Vagina (tissue), 2 donors: ENCODE measurements at regions not wholly inside any gene's neighbourhood (a gene's known extent, or its start where the extent isn't known, plus 50 kb on each side); places are given as distances from the start of the nearest gene placed in this dataset.

Experiments used
- DNase-seq, 2 donors: peaks; one replicate each; pipeline ENCODE4 v3.0.0-alpha.2; 2017; ENCODE audit errors: extremely low spot score in 2 of 2
- H3K27ac ChIP-seq: fragments of 200-600 bp; sonication (generic); one replicate; pipeline ENCODE4 v1.5.1; 2019
- H3K27me3 ChIP-seq: fragments of 200-600 bp; sonication (generic); one replicate; pipeline ENCODE4 v1.5.1; 2019
- H3K36me3 ChIP-seq, 2 donors: fragments of 200-600 bp; sonication (generic); one replicate each; pipeline ENCODE4 v1.5.1; 2017 to 2019
- H3K4me1 ChIP-seq: fragments of 200-600 bp; sonication (generic); one replicate; pipeline ENCODE4 v1.5.1; 2019
- H3K4me3 ChIP-seq, 2 donors: fragments of 200-600 bp; sonication (generic); 1 replicate in 1 of 2; 2 replicates in 1 of 2; pipeline ENCODE4 v1.5.1; 2016 to 2019
- H3K9me3 ChIP-seq: fragments of 200-600 bp; sonication (generic); one replicate; pipeline ENCODE4 v1.5.1; 2019
- CTCF ChIP-seq, 3 experiments: fragments of 450-650 bp in 2 of 3; fragments of 200-600 bp in 1 of 3; sonication (generic) in 1 of 3; IDR thresholded peaks; one replicate each; pipeline ENCODE4 v1.5.1; 2017 to 2019; ENCODE audit warnings: antibody characterized with exemption in 3 of 3, mild to moderate bottlenecking in 2 of 3, moderate library complexity in 2 of 3
- POLR2A ChIP-seq, 2 donors: fragments of 450-650 bp; IDR thresholded peaks; one replicate each; pipeline ENCODE4 v1.6.1; 2017; ENCODE audit warnings: antibody characterized with exemption in 2 of 2, mild to moderate bottlenecking in 2 of 2, moderate library complexity in 2 of 2
- POLR2AphosphoS5 ChIP-seq, 2 donors: sonication (generic); formaldehyde crosslinking; IDR thresholded peaks; one replicate each; pipeline ENCODE4 v1.9.0; 2017; ENCODE audit warnings: antibody characterized with exemption in 2 of 2, mild to moderate bottlenecking in 2 of 2, low read depth in 1 of 2; ENCODE audit not compliant: insufficient read depth in 1 of 2
- intact Hi-C: fragments of 100-400 bp; cut with DNase I; formaldehyde crosslinking; loops from one replicate; pipeline ENCODE4 v1.15.1; 2023

GRCh38 chr13:111865826-111866225 lies 201.1 kb upstream of the SOX1 start:
- Histone ChIP-seq H3K27me3 (no peaks in the 10 kb centered on the region), H3K27ac (no peak overlapping the region), H3K4me1 (no peaks in the 10 kb centered on the region), H3K36me3 (no peaks in the 10 kb centered on the region), H3K9me3 (no peaks in the 10 kb centered on the region), H3K4me3 (no peak overlapping the region)
- peak in 1 of 2 donors; percentile 47 for DNase-seq
- TF ChIP-seq CTCF (IDR thresholded peaks at IDR 0.05) = no peak
- no peak for TF ChIP-seq POLR2AphosphoS5 (IDR thresholded peaks at IDR 0.05; ENCODE audit: insufficient read depth in 1 of 2, low read depth in 1 of 2)
- TF ChIP-seq POLR2A (IDR thresholded peaks at IDR 0.05) = no peak
- intact Hi-C loops = no loop called here

- no peaks in the 10 kb centered on the region for H3K4me1 ChIP-seq
- H3K4me3 ChIP-seq = no peak overlapping the region
- no peaks in the 10 kb centered on the region for H3K27me3 ChIP-seq
- no peaks in the 10 kb centered on the region for H3K36me3 ChIP-seq
- TF ChIP-seq CTCF (IDR thresholded peaks at IDR 0.05) = no peak
- peak in 1 of 2 donors; percentile 37 for DNase-seq
- no peaks in the 10 kb centered on the region for H3K9me3 ChIP-seq
- intact Hi-C loops = no loop called here
- no peak overlapping the region for H3K27ac ChIP-seq
Measured at GRCh38 chr13:111866731-111867245, 200.2 kb upstream of the SOX1 start.

- DNase-seq = no peak
- intact Hi-C loops = no loop called here
- H3K27me3 ChIP-seq = no peaks in the 10 kb centered on the region
- no peaks in the 10 kb centered on the region for H3K4me1 ChIP-seq
- no peaks in the 10 kb centered on the region for H3K36me3 ChIP-seq
- no peak overlapping the region for H3K27ac ChIP-seq
- TF ChIP-seq POLR2A (IDR thresholded peaks at IDR 0.05) = no peak
- TF ChIP-seq POLR2AphosphoS5 (IDR thresholded peaks at IDR 0.05; ENCODE audit: insufficient read depth in 1 of 2, low read depth in 1 of 2) = no peak
- TF ChIP-seq CTCF (IDR thresholded peaks at IDR 0.05) = no peak
- H3K9me3 ChIP-seq = no peaks in the 10 kb centered on the region
- no peak overlapping the region for H3K4me3 ChIP-seq
Measured at GRCh38 chr13:111867657-111868056, 199.3 kb upstream of the SOX1 start.

- Histone ChIP-seq H3K36me3 (no peaks in the 10 kb centered on the region), H3K4me1 (no peaks in the 10 kb centered on the region), H3K4me3 (no peak overlapping the region), H3K27ac (no peak overlapping the region), H3K27me3 (no peaks in the 10 kb centered on the region), H3K9me3 (no peaks in the 10 kb centered on the region)
- TF ChIP-seq CTCF (IDR thresholded peaks at IDR 0.05) (no peak), POLR2AphosphoS5 (IDR thresholded peaks at IDR 0.05; ENCODE audit: insufficient read depth in 1 of 2, low read depth in 1 of 2) (no peak), POLR2A (IDR thresholded peaks at IDR 0.05) (no peak)
- intact Hi-C loops = no loop called here
- DNase-seq = peak in 1 of 2 donors; percentile 20
Measured at GRCh38 chr13:111868716-111869115, 198.2 kb upstream of the SOX1 start.

- H3K4me3 ChIP-seq = no peak overlapping the region
- intact Hi-C loops = no loop called here
- H3K36me3 ChIP-seq = no peaks in the 10 kb centered on the region
- H3K27me3 ChIP-seq = no peaks in the 10 kb centered on the region
- no peaks in the 10 kb centered on the region for H3K4me1 ChIP-seq
- peak; percentile 58 to 67 for DNase-seq
- no peaks in the 10 kb centered on the region for H3K9me3 ChIP-seq
- TF ChIP-seq POLR2AphosphoS5 (IDR thresholded peaks at IDR 0.05; ENCODE audit: insufficient read depth in 1 of 2, low read depth in 1 of 2) = no peak
- no peak for TF ChIP-seq CTCF (IDR thresholded peaks at IDR 0.05)
- no peak for TF ChIP-seq POLR2A (IDR thresholded peaks at IDR 0.05)
- H3K27ac ChIP-seq = no peak overlapping the region
Measured at GRCh38 chr13:111872475-111873150, 194.3 kb upstream of the SOX1 start.
